Astrocyte (in vitro differentiated cells and primary cell): ENCODE measurements at regions not wholly inside any gene's neighbourhood (a gene's known extent, or its start where the extent isn't known, plus 50 kb on each side); places are given as distances from the start of the nearest gene placed in this dataset.

Source experiments
- EZH2 ChIP-seq: IDR thresholded peaks from 2 replicates; pipeline ENCODE4 v1.6.1; 2012; ENCODE audit warnings: mild to moderate bottlenecking, low read length, inconsistent platforms; ENCODE audit not compliant: insufficient read depth
- TF ChIP-seq, protein P1 (sequence below): IDR thresholded peaks from 2 replicates; pipeline ENCODE4 v1.5.1; 2011; ENCODE audit warnings: low read depth, mild to moderate bottlenecking, inconsistent platforms, low read length, moderate library complexity; ENCODE audit not compliant: insufficient read depth

DNA sequence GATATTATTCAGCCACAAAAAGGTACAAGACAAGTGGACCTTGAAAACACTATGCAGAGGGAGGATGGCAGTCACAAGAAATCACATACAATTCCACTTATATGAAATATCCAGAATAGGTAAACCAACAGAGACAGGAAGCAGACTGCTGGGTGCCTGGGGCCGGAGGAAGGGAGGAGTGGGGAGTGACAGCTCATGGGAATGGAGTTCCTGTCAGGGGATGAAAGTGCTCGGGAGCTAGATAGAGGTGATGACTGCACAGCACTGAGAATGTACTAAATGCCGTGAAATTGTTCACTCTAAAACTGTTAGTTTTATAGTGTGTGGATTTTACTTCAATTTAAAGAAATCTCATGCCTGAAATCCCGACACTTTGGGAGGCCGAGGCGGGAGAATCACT, 74.2 kb upstream of the MED9 start:
- TF ChIP-seq EZH2: no peak
- TF ChIP-seq, protein P1, sequence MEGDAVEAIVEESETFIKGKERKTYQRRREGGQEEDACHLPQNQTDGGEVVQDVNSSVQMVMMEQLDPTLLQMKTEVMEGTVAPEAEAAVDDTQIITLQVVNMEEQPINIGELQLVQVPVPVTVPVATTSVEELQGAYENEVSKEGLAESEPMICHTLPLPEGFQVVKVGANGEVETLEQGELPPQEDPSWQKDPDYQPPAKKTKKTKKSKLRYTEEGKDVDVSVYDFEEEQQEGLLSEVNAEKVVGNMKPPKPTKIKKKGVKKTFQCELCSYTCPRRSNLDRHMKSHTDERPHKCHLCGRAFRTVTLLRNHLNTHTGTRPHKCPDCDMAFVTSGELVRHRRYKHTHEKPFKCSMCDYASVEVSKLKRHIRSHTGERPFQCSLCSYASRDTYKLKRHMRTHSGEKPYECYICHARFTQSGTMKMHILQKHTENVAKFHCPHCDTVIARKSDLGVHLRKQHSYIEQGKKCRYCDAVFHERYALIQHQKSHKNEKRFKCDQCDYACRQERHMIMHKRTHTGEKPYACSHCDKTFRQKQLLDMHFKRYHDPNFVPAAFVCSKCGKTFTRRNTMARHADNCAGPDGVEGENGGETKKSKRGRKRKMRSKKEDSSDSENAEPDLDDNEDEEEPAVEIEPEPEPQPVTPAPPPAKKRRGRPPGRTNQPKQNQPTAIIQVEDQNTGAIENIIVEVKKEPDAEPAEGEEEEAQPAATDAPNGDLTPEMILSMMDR: no peak
